ENCODE measurements at regions not wholly inside any gene's neighbourhood (a gene's known extent, or its start where the extent isn't known, plus 50 kb on each side); places are given as distances from the start of the nearest gene placed in this dataset.
"Not testable (repeated sequence)": the region's sequence is repeated elsewhere in the genome, so short reads cannot be mapped to it uniquely, and the experiment has no call there.

DNA sequence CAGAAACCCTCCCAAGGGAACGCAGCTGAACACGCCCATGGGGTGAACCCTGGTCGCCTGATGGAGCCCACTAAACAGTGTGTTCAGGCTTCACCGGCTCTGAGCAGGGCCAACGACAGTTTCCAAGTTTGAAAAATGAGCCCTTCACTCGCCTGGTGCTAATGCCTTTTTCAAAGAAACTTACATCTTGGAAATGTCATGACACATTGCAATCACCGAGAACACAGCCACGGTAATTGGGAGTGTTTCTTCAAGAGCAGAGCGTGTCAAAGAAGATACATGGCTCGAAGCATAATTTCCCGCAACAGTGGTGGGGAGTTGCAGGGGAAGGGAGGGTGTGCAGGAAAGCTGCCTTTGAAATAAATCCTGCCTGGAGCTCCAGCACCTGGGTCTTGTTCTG lies 463.2 kb downstream of the TMEM114 start:
- DNase-seq (ENCODE audit: low read depth in 1 of 2, low spot score in 1 of 2): no peak
- in situ Hi-C loops (cut with HindIII; ENCODE audit: low pct_unique_long_range_greater_than_20kb, low sequenced_read_pairs): no loop called here
- TF ChIP-seq JUND (IDR thresholded peaks at IDR 0.05; ENCODE audit: low read depth): no peak

DNA sequence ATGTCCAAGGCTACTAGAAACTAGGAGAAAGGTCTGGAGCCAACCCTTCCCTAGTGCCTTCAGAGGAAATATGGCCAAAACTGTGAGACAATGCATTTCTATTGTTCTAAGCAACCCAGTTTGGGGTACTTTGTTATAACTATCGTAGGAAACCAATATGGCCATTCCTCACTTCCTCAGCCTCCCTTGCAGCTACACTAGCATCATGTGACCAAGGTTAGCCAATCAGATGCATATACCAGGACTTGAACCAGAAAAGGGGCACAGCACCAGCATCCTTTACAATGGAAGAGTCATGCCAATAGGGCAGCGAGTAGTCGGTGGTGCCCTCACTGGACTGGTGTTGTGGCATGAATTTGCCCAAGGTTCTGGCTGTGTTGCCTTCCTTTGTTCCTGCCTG lies 464.0 kb downstream of the TMEM114 start:
- in situ Hi-C loops (cut with HindIII; ENCODE audit: low pct_unique_long_range_greater_than_20kb, low sequenced_read_pairs): no loop called here
- no peak for TF ChIP-seq JUND (IDR thresholded peaks at IDR 0.05; ENCODE audit: low read depth)
- DNase-seq (ENCODE audit: low read depth in 1 of 2, low spot score in 1 of 2): no peak

DNA sequence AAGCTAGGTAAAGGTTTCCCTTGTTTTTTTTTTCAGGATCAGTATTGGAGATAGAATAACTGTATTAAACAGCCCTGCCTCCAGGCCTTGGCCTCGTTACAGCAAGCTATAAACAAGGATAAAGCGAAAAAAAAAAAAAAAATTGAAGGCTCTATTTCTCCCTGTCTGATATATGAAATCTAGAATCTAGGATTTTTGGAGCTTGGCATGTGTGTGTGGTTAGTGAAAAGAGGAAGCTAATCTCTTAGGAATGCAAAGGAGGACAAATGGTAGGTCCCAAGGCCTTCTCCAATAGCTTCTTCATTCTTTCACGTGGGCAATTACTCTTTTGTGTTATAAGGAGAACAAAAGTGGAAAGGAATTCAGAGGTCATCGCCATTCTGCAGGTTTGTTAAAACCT lies 470.3 kb downstream of the TMEM114 start:
- DNase-seq (ENCODE audit: low read depth in 1 of 2, low spot score in 1 of 2): no peak
- in situ Hi-C loops (cut with HindIII; ENCODE audit: low pct_unique_long_range_greater_than_20kb, low sequenced_read_pairs): no loop called here
- no peak for TF ChIP-seq JUND (IDR thresholded peaks at IDR 0.05; ENCODE audit: low read depth)

GRCh38 chr16:8115814-8116213 lies 474.5 kb downstream of the TMEM114 start:
- in situ Hi-C loops (cut with HindIII; ENCODE audit: low pct_unique_long_range_greater_than_20kb, low sequenced_read_pairs): no loop called here
- TF ChIP-seq JUND (IDR thresholded peaks at IDR 0.05; ENCODE audit: low read depth): no peak
- no peak for DNase-seq (ENCODE audit: low read depth in 1 of 2, low spot score in 1 of 2)

- in situ Hi-C loops (cut with HindIII; ENCODE audit: low pct_unique_long_range_greater_than_20kb, low sequenced_read_pairs); DNase-seq (ENCODE audit: low read depth in 1 of 2, low spot score in 1 of 2): not testable (repeated sequence)
Observed at GRCh38 chr16:8114941-8115340, 475.4 kb downstream of the TMEM114 start.

GRCh38 chr16:8113843-8114242 lies 476.5 kb downstream of the TMEM114 start:
- TF ChIP-seq JUND (IDR thresholded peaks at IDR 0.05; ENCODE audit: low read depth): no peak
- in situ Hi-C loops (cut with HindIII; ENCODE audit: low pct_unique_long_range_greater_than_20kb, low sequenced_read_pairs): no loop called here
- DNase-seq (ENCODE audit: low read depth in 1 of 2, low spot score in 1 of 2): no peak

- no peak for TF ChIP-seq JUND (IDR thresholded peaks at IDR 0.05; ENCODE audit: low read depth)
- in situ Hi-C loops (cut with HindIII; ENCODE audit: low pct_unique_long_range_greater_than_20kb, low sequenced_read_pairs): no loop called here
- DNase-seq (ENCODE audit: low read depth in 1 of 2, low spot score in 1 of 2): peak in 1 of 2 experiments; percentile 16
Observed at GRCh38 chr16:8110572-8111514, 479.5 kb downstream of the TMEM114 start.

- TF ChIP-seq JUND (IDR thresholded peaks at IDR 0.05; ENCODE audit: low read depth): no peak
- in situ Hi-C loops (cut with HindIII; ENCODE audit: low pct_unique_long_range_greater_than_20kb, low sequenced_read_pairs): no loop called here
- peak in 1 of 2 experiments; percentile 81 for DNase-seq (ENCODE audit: low read depth in 1 of 2, low spot score in 1 of 2)
Observed at GRCh38 chr16:8109510-8110369, 480.6 kb downstream of the TMEM114 start.

DNA sequence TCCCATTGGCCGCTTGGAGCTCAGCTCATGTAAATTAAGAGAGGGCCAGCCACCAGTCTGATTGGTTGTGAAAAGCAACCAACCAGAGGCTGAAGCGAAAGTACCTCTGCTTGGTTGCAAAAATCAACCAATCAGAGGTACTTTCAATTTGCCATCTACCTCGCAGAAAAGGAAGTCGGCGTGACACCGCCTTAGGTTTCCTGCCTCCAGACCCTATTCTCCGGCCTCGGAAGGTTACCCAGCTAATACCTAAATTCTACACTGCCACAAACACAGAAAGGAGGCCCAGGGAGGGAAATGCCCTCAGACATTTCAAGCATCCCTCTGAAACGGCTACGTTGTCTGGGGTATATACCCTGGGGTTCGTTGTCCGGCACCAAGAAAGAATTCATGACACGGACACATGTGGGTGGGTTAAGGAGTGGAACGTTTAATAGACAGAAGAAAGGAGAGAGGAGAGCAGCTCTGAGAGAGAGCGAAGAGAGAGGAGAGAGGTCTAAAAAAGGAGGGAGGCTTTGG lies 481.3 kb downstream of the TMEM114 start:
- in situ Hi-C loops (cut with HindIII; ENCODE audit: low pct_unique_long_range_greater_than_20kb, low sequenced_read_pairs): no loop called here
- DNase-seq (ENCODE audit: low read depth in 1 of 2, low spot score in 1 of 2): peak in 1 of 2 experiments; percentile 61
- TF ChIP-seq JUND (IDR thresholded peaks at IDR 0.05; ENCODE audit: low read depth): no peak

- in situ Hi-C loops (cut with HindIII; ENCODE audit: low pct_unique_long_range_greater_than_20kb, low sequenced_read_pairs): no loop called here
- DNase-seq (ENCODE audit: low read depth in 1 of 2, low spot score in 1 of 2): no peak
- TF ChIP-seq JUND (IDR thresholded peaks at IDR 0.05; ENCODE audit: low read depth): no peak
Observed at GRCh38 chr16:8107296-8107695, 483.0 kb downstream of the TMEM114 start.

DNA sequence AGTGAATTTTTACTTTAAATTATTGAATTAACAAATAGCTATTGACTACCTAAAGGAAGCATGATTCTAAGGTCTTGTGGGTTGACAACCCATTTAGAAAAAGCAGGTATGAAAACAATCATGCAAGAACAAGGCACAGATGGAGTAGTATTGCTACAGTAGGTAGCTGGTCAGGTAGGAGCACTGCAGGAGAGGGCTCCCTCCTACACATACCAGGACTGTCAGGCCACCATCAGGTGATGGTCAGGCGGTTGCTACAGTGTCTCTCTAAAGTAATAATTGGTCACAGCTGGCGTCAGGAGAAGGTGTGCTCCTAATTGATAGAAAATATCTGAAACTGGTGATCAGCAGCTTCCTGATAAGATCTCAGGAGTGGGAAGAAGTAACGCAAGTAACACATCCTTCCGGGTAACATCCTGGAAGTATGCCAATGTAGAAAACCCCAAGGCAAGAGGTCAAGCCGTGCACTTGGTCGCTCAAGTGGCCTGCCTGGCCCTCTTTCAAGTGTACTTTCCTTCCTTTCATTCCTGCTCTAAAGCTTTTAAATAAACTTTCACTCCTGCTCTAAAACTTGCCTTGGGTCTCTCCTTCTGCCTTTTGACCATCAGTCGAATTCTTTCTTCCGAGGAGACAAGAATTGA lies 486.5 kb downstream of the TMEM114 start:
- TF ChIP-seq JUND (IDR thresholded peaks at IDR 0.05; ENCODE audit: low read depth): no peak
- in situ Hi-C loops (cut with HindIII; ENCODE audit: low pct_unique_long_range_greater_than_20kb, low sequenced_read_pairs): no loop called here
- no peak for DNase-seq (ENCODE audit: low read depth in 1 of 2, low spot score in 1 of 2)

- TF ChIP-seq JUND (IDR thresholded peaks at IDR 0.05; ENCODE audit: low read depth): no peak
- DNase-seq (ENCODE audit: low read depth in 1 of 2, low spot score in 1 of 2): no peak
- in situ Hi-C loops (cut with HindIII; ENCODE audit: low pct_unique_long_range_greater_than_20kb, low sequenced_read_pairs): no loop called here
Observed at GRCh38 chr16:8099586-8099985, 490.7 kb downstream of the TMEM114 start.
